GM18858 (cell line): ENCODE measurements at regions not wholly inside any gene's neighbourhood (a gene's known extent, or its start where the extent isn't known, plus 50 kb on each side); places are given as distances from the start of the nearest gene placed in this dataset.
"Not testable (repeated sequence)": the region's sequence is repeated elsewhere in the genome, so short reads cannot be mapped to it uniquely, and the experiment has no call there.

Source experiments
- ATAC-seq: cut with Tn5 transposase; IDR thresholded peaks from one replicate; pipeline ENCODE4 v1.9.1; 2021; ENCODE audit not compliant: unreplicated experiment

DNA sequence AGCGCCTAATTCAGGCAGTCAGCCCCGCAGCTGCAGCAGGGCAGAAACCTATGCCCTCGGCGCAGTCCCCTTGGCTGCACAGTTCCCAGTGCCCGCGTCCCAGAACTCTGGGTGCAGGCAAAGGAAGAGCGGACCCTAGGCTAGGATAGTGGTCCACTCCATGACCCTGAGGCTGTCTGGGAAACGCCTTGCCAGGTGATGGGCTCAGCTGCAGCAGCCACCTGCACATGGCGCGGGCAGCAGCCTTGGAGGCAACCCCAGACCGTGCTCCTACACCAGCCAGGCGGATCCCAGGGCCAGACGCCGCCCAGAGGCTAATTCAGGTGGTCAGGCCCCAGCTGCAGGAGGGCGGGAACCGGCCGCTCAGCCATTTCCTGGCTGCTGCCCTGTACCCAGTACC is 83.0 kb downstream of the POTEC start:
- ATAC-seq = not testable (repeated sequence)

- ATAC-seq = not testable (repeated sequence)
These were observed 83.6 kb downstream of the POTEC start for GRCh38 chr18:14459826-14460225.

DNA sequence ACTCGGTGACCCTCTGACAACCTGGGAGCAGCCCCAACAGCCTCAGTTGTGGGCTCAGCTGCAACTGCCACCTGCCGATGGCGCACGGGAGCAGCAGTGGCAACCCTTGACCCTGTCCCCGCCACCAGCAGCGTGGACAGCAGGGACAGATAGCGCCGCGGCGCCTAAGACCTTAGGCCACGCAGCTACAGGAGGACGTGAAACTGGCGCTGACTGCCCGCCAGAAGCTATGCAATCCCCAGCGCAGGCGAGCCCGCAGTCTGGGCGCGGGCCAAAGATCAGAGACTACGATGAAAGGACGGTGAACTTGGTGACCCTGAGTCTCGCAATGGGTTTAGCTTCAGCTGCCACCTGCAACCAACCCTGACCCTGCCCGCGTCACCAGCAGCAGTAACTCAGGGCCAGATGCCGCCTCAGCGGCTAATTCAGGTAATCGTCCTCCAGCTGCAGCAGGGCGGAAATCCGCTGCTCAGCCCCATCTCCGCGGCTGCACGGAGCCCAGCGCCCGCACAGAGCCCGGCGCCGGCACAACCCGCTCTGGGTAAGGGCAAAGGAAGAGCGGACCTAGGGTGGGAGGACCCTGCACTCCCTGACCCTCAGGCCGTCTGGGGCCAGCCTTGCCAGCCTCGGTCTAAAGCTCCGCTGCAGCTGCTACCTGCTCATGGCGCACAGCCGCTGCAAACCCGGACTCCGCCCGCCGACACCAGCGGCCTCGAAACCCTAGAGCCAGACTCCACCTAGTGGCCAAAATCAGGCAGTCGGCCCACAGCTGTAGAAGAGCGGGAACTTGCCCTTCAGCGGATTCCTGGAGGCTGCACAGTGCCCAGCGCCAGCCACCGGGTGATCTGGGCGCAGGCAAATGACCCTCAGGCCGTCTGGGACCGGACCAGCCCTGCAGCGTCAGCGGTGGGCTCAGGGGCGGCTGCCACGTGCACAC is 85.1 kb downstream of the POTEC start:
- not testable (repeated sequence) for ATAC-seq

- not testable (repeated sequence) for ATAC-seq
These were observed 92.8 kb downstream of the POTEC start for GRCh38 chr18:14450637-14451009.

GRCh38 chr18:14449995-14450636 is 93.3 kb downstream of the POTEC start:
- ATAC-seq = not testable (repeated sequence)

GRCh38 chr18:14449062-14449461 is 94.3 kb downstream of the POTEC start:
- ATAC-seq = not testable (repeated sequence)

GRCh38 chr18:14447715-14448114 is 95.7 kb downstream of the POTEC start:
- ATAC-seq = not testable (repeated sequence)

- ATAC-seq = not testable (repeated sequence)
These were observed 107.9 kb downstream of the POTEC start for GRCh38 chr18:14435460-14435859.

DNA sequence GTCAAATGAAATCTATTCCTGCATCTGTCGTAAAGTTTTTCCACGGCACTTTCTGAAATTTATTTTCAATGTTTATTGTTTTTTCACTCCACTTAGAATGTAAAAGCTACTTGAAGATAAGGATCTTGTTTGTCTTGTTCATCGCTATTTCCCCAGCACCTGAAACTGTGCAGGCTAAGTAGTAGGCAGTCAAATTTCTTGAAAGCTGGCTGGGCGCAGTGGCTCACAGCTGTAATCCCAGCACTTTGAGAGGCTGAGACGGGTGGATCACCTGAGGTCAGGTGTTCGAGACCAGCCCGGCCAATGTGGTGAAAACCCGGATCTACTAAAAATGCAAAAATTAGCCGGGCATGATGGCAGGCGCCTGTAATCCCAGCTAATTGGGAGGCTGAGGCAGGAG is 111.0 kb downstream of the POTEC start:
- not testable (repeated sequence) for ATAC-seq

- ATAC-seq = not testable (repeated sequence)
These were observed 112.3 kb downstream of the POTEC start for GRCh38 chr18:14431031-14431521.

- ATAC-seq = not testable (repeated sequence)
These were observed 127.6 kb downstream of the POTEC start for GRCh38 chr18:14415806-14416205.

- ATAC-seq = not testable (repeated sequence)
These were observed 128.0 kb downstream of the POTEC start for GRCh38 chr18:14415399-14415798.

GRCh38 chr18:14395533-14395932 is 147.9 kb downstream of the POTEC start:
- not testable (repeated sequence) for ATAC-seq

DNA sequence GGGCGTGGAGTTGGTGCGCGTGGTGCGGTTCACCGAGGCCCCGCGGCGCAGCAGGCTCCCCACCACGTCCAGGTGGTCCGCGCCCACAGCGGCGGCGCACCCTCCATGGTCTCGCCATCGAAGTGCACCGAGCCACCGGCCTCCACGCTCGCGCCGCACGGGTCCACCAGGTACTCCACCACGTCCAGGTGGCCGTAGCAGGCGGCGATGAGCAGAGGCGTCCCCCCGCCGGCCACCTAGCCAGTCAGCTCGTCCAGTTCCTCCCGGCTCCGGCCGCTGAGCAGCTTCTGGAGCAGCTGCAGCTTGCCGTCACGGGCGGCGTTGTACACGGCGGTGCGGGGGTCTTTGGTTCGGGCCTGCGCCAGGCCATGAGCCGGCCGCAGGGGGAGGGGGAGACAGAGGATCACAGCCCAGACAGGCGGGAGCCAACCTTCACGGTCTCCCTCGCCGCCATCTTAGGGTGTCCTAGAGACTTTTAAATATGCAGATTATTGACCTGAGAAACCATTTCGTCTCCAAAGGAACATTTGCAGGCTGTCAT is 149.8 kb downstream of the POTEC start:
- not testable (repeated sequence) for ATAC-seq

GRCh38 chr18:14392604-14393003 is 150.8 kb downstream of the POTEC start:
- ATAC-seq = not testable (repeated sequence)

DNA sequence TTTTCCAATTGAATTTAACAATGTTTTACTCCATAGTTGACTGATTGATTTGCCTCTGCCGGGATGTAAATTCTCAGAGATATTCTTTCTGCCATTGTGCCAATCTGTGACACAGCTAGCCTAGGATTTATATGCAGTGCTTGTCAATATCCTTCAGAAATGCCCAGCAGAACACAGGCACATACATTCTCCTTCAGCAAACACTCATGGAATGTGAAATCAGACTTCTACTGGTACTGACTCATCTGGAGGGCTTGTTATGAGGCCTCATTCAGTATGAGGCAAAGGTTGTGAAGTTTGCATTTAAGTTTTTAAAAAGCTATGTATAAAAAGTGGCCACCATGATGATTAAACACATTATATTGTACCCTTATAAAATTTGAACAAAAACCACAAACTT is 158.4 kb downstream of the POTEC start:
- not testable (repeated sequence) for ATAC-seq

DNA sequence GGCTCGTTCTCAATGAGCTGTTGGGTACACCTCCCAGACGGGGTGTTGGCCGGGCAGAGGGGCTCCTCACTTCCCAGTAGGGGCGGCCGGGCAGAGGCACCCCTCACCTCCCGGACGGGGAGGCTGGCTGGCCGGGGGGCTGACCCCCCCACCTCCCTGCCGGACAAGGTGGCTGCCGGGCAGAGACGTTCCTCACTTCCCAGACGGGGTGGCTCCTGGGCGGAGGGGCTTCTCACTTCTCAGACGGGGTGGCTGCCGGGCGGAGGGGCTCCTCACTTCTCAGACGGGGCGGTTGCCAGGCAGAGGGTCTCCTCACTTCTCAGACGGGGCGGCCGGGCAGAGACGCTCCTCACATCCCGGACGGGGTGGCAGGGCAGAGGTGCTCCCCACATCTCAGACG is 160.7 kb downstream of the POTEC start:
- not testable (repeated sequence) for ATAC-seq

GRCh38 chr18:14379489-14379888 is 163.9 kb downstream of the POTEC start:
- not testable (repeated sequence) for ATAC-seq

- ATAC-seq = not testable (repeated sequence)
These were observed 165.0 kb downstream of the POTEC start for GRCh38 chr18:14378376-14378775.

DNA sequence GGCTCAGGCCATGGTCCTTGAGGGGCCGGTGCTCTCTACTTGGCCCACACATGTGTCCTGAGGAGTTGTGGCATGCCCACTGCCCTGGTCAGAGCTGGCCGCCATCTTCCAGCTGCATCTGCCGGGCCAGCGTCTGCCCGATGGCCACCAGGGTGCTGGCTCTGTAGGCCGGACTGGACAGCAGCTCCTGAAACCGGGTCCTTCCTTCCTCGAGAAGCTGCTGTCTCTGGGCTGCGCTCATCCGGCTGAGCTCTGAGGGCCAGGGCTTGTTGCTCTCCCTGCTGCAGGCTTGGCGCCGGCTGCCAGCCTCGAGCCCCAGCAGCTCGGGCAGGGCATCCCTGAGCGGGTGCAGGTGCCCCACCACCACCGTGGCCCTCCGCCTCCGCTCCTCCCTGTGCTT is 182.1 kb downstream of the POTEC start:
- not testable (repeated sequence) for ATAC-seq

DNA sequence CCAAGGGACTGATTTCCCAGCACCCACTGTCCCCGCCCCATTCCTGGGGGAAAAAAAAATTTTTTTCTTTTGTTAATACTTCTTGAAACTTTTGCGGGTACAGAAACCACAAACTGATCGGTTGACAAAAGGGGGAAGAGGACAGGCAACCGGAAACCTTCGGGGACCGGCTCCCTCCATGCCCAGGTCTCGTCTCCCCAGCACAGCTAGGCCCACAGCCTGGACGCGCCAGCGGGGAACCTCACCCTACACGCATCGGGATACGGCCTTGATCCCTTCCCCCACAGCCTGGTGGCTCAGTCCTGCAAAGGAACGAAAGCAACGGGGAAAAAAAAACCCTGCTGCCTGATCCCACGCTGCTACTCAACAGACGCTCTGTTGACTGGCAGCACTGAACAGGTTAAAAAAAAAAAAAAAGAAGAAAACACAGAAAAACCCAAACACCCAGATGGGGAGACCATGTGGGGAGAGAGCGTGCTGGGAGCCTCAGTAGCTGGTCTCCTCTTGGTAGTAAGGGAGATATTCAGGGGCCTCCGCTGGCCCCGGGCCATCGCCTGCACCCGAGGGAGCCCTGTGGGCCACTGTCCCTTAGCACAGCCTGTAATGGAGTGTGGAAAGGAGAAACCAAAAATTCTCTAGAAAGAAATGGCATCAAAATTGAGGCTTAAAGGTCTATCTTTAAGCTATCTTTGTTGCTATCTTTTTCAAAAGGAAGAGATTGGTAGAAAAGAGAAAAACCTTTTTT is 185.7 kb downstream of the POTEC start:
- not testable (repeated sequence) for ATAC-seq
